Stimulated activated CD8-positive, alpha-beta memory T cell treated with anti-CD3 and anti-CD28 coated beads, Interleukin-4, amount 100 ng/mL, for 1 hour (primary cell): ENCODE measurements at regions not wholly inside any gene's neighbourhood (a gene's known extent, or its start where the extent isn't known, plus 50 kb on each side); places are given as distances from the start of the nearest gene placed in this dataset.

Experiments
- DNase-seq, 2 donors: peaks; one replicate each; pipeline ENCODE4 v3.0.0-alpha.2; 2020; ENCODE audit warnings: low read depth in 2 of 2, low spot score in 1 of 2

DNA sequence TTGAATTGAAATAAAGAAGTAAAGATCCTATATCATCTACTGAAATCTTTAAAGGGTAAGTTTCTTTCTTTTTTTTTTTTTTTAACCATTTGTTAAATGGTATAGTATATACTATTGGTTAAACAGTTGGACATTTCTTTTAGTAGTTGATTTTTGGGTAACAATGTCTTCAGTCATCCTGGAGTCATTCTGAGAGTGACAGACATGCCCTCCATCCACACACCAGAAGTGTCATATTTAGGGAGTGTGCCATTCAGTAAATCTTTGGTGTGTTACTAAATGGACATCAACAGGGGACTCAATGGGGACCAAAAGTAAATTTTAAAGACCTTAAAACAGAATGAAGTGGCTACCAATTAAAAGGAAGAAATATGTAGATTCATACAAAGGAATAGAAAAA, 50.8 kb upstream of the SLC39A10 start:
- DNase-seq, result no peak

DNA sequence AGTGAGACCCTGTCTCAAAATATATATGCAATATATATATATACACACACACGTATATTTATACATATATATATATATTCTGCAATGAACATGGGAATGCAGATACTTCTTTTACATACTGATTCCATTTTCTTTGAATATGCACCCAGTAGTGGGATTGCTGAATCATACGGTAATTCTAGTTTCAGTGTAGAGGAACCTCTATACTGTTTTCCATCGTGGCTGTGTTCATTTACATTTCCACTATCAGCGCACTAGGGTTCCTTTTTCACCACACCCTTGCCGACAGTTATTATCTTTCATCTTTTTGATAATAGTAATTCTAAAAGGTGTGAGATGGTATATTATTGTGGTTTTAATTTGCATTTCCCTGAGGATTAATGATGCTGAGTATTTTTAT, 52.3 kb upstream of the SLC39A10 start:
- no peak for DNase-seq

DNA sequence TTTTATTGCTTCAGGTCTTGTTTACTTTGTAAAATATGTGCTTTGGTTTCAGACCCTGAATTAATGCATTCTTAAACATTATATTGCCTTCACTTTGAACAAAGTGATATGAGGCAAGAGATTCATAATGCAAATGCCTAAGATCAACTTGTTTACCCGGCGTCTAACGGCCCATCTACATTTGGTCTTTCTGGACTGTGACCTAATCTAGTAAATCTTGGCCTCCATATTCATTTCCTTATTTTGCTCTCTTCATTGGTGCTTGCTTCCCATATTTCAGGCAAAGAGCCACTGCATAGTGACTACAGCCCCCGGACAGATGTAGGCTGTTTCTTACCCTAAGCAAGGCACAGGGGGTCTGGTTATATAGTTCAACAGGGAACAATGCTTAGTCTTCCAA, 53.0 kb upstream of the SLC39A10 start:
- DNase-seq, result no peak

DNA sequence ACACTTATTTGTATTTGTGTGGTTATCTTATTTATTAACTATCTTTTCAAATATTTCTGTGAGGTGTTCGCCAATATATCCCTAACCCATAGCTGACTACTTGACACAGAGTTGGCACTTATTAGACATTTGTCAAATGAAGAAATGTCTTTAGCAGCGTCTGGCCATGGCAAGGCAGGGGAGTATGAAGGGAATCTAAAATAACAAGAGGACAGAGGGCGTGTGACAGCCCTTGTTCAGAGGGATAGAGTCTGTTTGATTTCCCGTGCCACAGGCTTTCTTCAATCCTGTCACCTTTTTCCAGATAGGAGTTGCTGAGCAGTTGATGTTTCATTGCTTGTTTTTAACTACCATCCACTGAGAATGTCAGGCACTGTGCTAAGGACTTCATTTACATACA, 53.6 kb upstream of the SLC39A10 start:
- DNase-seq, result no peak

DNA sequence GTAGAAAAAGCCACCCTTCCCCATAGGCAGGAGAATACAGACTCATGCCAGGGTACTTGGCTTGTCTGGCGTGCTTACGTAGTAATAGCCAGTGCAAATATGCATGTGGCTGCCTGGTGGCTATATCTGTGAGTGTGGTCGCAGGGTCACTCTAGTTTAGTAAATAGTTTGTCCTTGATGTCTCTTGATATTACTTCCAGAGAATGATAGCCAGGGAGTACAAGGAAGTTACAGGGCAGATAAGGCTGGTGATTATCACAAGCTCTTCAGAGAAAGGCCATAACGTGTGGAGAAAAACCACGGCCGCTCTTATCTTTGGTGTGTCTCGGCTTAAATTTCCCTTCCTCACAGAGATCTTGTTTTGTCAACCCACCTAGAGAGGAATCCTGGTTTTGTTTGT, 54.3 kb upstream of the SLC39A10 start:
- no peak for DNase-seq

- DNase-seq, result no peak
These were observed 55.7 kb upstream of the SLC39A10 start for GRCh38 chr2:195601361-195601760.

DNA sequence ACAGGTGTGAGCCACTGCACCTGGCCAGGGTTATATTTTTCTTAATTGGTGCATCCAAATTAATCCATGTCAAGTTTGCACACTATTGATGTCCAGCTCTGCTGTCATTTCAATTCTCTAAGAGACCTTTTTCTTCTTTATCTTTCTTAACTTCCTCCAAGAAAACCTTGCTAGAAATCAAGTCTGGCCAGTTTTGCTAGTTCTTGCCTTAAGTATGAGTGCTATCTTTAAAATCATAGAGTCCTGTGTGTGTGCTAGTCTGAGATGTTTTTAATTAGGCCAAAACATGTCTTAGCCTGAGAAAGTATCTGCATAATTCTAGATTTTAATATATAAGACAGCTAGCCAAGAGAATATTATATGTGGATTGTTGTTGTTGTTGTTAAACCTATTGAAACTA, 56.2 kb upstream of the SLC39A10 start:
- DNase-seq, result no peak

DNA sequence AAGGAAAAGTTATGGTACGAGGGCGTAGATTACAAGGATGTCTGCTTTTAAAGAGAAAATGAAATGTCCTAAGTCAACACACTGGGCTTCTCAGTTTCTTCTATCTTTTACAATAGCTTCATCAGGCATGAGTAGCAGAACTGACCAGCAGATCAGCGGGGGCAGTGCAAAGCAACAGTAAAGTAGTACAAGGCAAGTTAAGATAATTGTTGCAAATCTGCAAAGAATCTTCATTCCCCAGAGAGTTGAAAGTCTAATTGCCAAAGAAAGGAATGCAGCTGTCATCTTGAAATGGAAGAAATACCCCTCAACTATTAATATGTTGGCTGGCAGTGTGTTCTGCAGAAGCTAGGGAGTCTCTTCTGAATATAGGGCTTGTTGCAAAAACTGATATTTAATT, 60.2 kb upstream of the SLC39A10 start:
- DNase-seq, result no peak

DNA sequence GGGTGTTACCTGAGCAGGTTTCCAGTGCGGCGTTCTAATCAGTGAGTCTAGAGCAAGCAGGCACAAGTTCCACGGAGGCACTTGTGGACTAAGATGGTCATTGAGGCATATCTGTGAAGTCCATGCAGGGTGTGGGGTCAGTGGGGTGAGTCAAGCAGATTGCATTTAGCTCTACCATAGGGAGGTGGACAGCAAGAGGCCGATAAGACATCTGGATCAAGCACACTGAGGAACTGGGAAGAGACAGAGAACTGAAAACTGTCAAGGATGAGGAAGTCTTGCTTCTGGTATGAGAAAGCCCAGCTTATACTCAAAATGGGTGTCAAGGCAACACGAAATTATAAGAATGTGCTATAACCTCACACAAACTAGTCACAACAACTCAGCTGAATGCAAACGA, 61.2 kb upstream of the SLC39A10 start:
- no peak for DNase-seq

- no peak for DNase-seq
These were observed 61.9 kb upstream of the SLC39A10 start for GRCh38 chr2:195594919-195595694.

- no peak for DNase-seq
These were observed 62.8 kb upstream of the SLC39A10 start for GRCh38 chr2:195594248-195594647.

GRCh38 chr2:195592105-195592504, 64.9 kb upstream of the SLC39A10 start:
- DNase-seq, result no peak

DNA sequence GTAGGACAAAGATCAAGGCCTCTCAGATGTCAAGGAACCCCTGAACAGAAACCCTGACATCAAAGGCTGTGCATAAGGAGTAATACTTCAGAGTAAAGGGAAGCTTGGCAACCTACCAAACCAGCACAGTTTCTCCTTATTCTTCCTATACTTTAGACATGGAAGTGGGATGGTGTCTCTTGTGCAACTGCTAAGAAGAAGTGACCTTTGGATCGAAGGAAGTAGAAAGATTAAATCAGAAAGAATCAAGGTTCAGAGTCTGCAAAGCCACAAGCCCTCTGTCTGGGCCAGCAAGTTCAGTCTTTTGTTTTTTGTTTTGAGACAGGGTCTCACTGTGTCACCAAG, 66.2 kb upstream of the SLC39A10 start:
- no peak for DNase-seq

GRCh38 chr2:195590199-195590860, 66.7 kb upstream of the SLC39A10 start:
- DNase-seq, result no peak

DNA sequence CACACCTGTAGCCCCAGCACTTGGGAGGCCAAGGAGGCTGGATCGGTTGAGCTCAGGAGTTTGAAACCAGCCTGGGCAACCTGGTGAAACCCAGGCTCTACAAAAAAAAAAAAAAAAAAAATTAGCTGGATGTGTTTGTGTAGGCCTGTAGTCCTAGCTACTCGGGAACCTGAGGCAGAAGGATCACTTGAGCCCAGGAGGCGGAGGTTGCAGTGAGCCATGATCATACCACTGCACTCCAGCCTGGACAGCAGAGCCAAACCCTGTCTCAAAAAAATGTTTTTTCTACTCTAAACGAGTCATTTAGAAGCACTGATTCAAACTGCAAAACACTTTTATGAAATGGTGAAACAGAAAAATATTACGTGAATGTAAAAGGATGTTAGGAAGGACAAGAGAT, 69.1 kb upstream of the SLC39A10 start:
- DNase-seq, result no peak

- no peak for DNase-seq
These were observed 70.8 kb upstream of the SLC39A10 start for GRCh38 chr2:195586062-195586714.

DNA sequence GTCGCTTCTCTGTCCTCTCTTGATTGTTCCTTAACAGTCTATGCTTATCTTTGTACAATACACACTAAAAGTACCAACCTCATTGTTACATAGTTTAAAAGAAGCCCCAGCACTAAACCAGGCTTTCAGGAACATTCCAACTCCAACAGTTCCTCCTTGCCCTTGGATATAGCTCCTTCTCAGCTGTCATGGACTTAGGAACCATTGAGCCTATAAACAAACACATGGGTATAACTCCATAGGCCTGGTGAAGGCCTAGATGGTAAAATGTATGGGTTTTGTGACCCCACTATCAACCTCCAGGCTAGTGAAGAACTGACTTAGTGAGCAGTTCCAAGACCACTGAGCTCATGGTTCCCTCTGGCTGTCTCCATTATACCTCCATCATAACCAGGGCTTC, 74.8 kb upstream of the SLC39A10 start:
- no peak for DNase-seq

- DNase-seq, result no peak
These were observed 77.1 kb upstream of the SLC39A10 start for GRCh38 chr2:195579776-195580555.

DNA sequence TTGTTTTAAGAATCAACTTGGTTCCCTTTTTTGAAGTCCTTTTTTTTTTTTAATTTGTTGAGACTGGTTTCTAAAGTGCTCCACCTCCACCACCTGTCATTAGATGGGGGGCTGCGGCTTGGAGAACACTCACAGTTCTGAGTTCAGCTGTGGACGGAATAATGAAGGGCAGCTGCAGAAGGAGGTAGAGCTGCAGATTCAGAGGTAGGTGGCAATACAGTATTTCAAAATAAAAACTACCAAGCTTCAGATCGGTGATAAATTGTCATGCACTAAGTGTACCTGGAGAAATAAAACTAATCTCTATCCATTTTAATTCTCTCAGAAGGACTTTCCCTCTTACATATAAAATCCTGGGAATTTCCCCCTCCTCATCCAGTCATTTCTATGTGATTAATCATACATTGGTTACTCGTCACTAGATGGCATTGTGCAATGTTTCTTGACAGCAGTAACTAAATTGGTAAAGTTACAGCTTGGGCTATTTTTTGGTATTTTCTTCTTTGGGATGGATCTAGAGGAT, 81.1 kb upstream of the SLC39A10 start:
- DNase-seq, result no peak

DNA sequence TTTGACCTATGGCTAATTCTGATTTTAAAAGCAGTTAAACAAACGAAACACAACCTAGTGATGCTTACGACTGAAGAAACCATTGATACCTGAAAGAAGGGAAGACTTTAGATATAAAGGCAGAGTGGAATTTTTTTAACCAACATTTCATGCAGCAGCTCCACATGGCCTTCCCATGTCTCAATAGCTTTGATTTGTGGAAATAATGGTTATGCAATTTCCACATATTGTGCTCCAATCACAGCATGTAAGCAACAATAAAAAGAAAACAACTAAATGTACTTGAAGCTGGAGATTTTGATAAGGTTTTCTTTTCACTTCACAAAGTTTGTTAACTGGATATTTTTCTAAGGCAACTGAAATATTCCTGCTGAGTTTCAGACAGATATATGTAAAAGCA, 82.0 kb upstream of the SLC39A10 start:
- DNase-seq, result no peak

DNA sequence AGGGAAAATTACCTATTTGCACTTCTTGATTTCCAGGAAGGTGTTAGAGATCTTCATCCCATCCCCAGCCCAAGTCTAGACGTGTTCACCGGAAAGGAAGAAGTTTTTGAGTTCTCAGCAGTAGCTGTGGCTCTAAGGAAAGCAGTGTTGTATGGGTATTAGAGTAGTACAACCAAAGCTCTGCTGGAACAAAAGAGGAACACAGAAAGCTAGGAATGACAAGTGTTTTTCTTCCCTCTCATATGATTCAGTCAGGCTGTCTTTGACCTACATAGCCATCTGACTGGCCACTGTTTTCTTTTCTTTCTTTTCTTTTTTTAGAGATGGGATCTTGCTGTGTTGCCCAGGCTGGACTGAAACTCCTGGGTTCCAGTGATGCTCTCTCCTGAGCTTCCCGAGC, 82.7 kb upstream of the SLC39A10 start:
- no peak for DNase-seq
